Esophagus muscularis mucosa (tissue), 4 donors: ENCODE measurements at regions not wholly inside any gene's neighbourhood (a gene's known extent, or its start where the extent isn't known, plus 50 kb on each side); places are given as distances from the start of the nearest gene placed in this dataset.

Experiments used
- DNase-seq: peaks from one replicate; pipeline ENCODE4 v3.0.0-alpha.2; 2017; ENCODE audit errors: extremely low spot score
- H3K27ac ChIP-seq, 4 donors: fragments of 200-600 bp; sonication (generic); replicated peaks in 1 of 4; 1 replicate in 3 of 4; 2 replicates in 1 of 4; pipeline ENCODE4 v1.5.1; 2016 to 2019; ENCODE audit warnings: mild to moderate bottlenecking in 1 of 4
- H3K27me3 ChIP-seq, 4 donors: fragments of 200-600 bp; sonication (generic); one replicate each; pipeline versions ENCODE4 v1.5.1 to v1.6.0; 2016 to 2019
- H3K36me3 ChIP-seq, 4 donors: fragments of 200-600 bp; sonication (generic); one replicate each; pipeline ENCODE4 v1.5.1; 2016 to 2019
- H3K4me1 ChIP-seq, 4 donors: fragments of 200-600 bp; sonication (generic); one replicate each; pipeline ENCODE4 v1.5.1; 2016 to 2019
- H3K4me3 ChIP-seq, 4 donors: fragments of 200-600 bp; sonication (generic); 1 replicate in 2 of 4; 2 replicates in 2 of 4; pipeline ENCODE4 v1.5.1; 2016 to 2019; ENCODE audit warnings: mild to moderate bottlenecking in 4 of 4, moderate library complexity in 1 of 4
- H3K9me3 ChIP-seq, 4 donors: fragments of 200-600 bp; sonication (generic); 1 replicate in 3 of 4; 2 replicates in 1 of 4; pipeline ENCODE4 v1.5.1; 2016 to 2019
- EP300 ChIP-seq: sonication (generic); formaldehyde crosslinking; IDR thresholded peaks from one replicate; pipeline ENCODE4 v1.6.1; 2017; ENCODE audit warnings: antibody characterized with exemption
- POLR2A ChIP-seq: fragments of 450-650 bp; IDR thresholded peaks from one replicate; pipeline ENCODE4 v1.6.1; 2017; ENCODE audit warnings: antibody characterized with exemption, moderate library complexity, mild to moderate bottlenecking, low read depth
- POLR2AphosphoS5 ChIP-seq, 2 donors: sonication (generic); formaldehyde crosslinking; IDR thresholded peaks; one replicate each; pipeline ENCODE4 v1.6.1; 2017; ENCODE audit warnings: antibody characterized with exemption in 2 of 2
- WGBS: methylation state at CpG from one replicate; pipeline ENCODE4 v1.1.5; 2018; 5-methylcytosine and 5-hydroxymethylcytosine counted together
- intact Hi-C: fragments of 100-400 bp; cut with DNase I; formaldehyde crosslinking; loops from one replicate; pipeline ENCODE4 v1.15.1; 2023
- TF ChIP-seq, protein P1 (sequence below), 3 experiments: fragments of 200-600 bp in 2 of 3; fragments of 450-650 bp in 1 of 3; sonication (generic) in 2 of 3; IDR thresholded peaks; one replicate each; pipeline ENCODE4 v1.5.1; 2017 to 2019; ENCODE audit warnings: antibody characterized with exemption in 3 of 3, mild to moderate bottlenecking in 2 of 3, moderate library complexity in 1 of 3

DNA sequence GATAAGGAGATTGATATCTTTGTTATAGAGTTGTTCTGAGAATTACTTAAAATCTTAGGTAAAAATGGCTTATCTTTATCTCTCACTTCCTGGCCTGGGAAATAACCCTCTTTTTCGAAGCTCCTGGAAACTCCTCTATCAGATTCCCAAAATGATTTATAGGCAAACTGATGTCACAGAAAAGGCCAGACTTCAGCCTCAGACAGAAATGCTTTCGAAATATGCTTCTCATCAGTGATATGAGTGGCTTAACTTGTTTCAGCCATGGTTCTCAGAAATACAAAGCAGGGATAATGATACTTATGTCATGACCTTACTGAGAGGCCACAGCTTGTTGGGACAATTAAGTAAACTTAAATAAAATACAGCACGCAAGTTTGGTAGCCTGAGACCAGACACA, 85.3 kb upstream of the HS3ST1 start:
- Histone ChIP-seq H3K36me3 (no peaks in the 10 kb centered on the region), H3K27me3 (no peaks in the 10 kb centered on the region), H3K27ac (no peak overlapping the region), H3K9me3 (no peaks in the 10 kb centered on the region), H3K4me3 (no peak overlapping the region), H3K4me1 (no peaks in the 10 kb centered on the region)
- intact Hi-C loops = no loop called here
- no peak for DNase-seq
- 87% methylated on average over 3 of the region's 3 CpGs for WGBS
- TF ChIP-seq, protein P1, sequence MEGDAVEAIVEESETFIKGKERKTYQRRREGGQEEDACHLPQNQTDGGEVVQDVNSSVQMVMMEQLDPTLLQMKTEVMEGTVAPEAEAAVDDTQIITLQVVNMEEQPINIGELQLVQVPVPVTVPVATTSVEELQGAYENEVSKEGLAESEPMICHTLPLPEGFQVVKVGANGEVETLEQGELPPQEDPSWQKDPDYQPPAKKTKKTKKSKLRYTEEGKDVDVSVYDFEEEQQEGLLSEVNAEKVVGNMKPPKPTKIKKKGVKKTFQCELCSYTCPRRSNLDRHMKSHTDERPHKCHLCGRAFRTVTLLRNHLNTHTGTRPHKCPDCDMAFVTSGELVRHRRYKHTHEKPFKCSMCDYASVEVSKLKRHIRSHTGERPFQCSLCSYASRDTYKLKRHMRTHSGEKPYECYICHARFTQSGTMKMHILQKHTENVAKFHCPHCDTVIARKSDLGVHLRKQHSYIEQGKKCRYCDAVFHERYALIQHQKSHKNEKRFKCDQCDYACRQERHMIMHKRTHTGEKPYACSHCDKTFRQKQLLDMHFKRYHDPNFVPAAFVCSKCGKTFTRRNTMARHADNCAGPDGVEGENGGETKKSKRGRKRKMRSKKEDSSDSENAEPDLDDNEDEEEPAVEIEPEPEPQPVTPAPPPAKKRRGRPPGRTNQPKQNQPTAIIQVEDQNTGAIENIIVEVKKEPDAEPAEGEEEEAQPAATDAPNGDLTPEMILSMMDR (IDR thresholded peaks at IDR 0.05) = no peak
- no peak for TF ChIP-seq EP300
- TF ChIP-seq POLR2A = no peak
- TF ChIP-seq POLR2AphosphoS5 (IDR thresholded peaks at IDR 0.05) = no peak

DNA sequence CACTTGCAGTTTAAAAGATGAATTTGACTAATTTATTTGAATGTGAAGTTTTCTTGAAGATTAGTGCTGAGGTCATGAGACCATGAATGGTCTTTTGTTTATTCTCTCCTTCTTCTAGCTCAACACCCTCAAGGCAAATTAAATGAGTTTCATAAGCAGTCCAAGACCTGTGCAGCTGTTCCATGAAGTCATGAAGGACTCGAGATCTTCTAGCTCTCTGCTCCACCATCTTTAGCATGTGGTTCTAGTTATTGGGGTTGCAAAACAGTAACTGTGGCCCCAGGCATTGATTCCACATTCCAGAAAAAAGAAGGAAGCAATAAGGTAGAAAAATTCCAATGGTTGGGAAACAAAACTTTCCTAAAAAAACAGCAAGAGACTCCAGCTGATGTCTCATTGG, 84.2 kb upstream of the HS3ST1 start:
- Histone ChIP-seq H3K9me3 (no peaks in the 10 kb centered on the region), H3K27ac (no peak overlapping the region), H3K4me3 (no peak overlapping the region), H3K36me3 (no peaks in the 10 kb centered on the region), H3K4me1 (no peaks in the 10 kb centered on the region), H3K27me3 (no peaks in the 10 kb centered on the region)
- DNase-seq = no peak
- intact Hi-C loops = no loop called here
- WGBS = 56% methylated on average over 1 of the region's 1 CpG
- TF ChIP-seq, protein P1 (IDR thresholded peaks at IDR 0.05) = no peak
- TF ChIP-seq POLR2AphosphoS5 (IDR thresholded peaks at IDR 0.05) (no peak), POLR2A (no peak)

DNA sequence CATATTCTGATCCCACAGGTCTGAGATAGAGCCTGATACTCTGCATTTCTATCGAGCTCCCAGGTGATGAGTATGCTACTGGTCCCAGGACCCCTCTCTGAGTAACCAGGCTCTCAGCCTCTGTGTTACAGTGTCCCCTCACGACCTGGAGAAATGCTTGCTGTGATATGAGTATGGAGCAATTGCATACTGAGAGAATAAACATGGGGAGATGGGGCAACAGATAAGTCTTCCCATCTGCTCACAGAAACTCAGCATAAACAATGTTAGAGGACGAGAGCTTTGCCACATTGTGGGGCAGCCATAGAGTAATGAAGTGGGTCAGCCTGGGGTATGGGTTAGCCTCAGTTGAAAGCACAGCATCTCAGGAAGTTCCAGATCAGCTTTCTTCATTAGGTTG, 82.6 kb upstream of the HS3ST1 start:
- Histone ChIP-seq H3K36me3 (no peaks in the 10 kb centered on the region), H3K27me3 (no peaks in the 10 kb centered on the region), H3K27ac (no peak overlapping the region), H3K9me3 (no peaks in the 10 kb centered on the region), H3K4me3 (no peak overlapping the region), H3K4me1 (no peaks in the 10 kb centered on the region)
- intact Hi-C loops = no loop called here
- WGBS = 87% methylated on average over 3 of the region's 3 CpGs
- TF ChIP-seq POLR2AphosphoS5 (IDR thresholded peaks at IDR 0.05) (no peak), EP300 (no peak), POLR2A (no peak)
- TF ChIP-seq, protein P1 (IDR thresholded peaks at IDR 0.05) = no peak
- DNase-seq = no peak

DNA sequence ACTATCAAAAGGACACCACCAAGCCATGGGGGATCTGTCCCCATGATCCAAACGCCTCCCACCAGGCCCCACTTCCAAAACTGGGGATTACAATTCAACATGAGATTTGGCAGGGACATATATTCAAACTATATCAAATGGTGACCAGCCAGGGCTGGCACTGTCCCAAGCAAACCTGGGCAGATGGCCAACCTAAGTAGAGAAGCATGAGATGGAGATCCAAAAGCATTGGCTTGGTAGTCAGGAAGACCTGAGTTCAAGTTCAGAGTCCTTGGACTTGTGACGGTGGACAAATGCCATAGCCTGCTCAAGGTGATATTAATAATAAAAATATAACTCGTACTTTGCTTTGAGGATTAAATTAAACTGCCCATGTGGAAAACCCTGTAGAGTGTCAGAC, 79.2 kb upstream of the HS3ST1 start:
- intact Hi-C loops = no loop called here
- no peak for DNase-seq
- Histone ChIP-seq H3K4me1 (peaks cover 0 to 4% (median 1%) of the 10 kb centered on the region in 4 donors), H3K4me3 (no peak overlapping the region), H3K9me3 (no peaks in the 10 kb centered on the region), H3K36me3 (no peaks in the 10 kb centered on the region), H3K27me3 (no peaks in the 10 kb centered on the region), H3K27ac (no peak overlapping the region)
- TF ChIP-seq, protein P1 (IDR thresholded peaks at IDR 0.05) = no peak
- no peak for TF ChIP-seq POLR2AphosphoS5 (IDR thresholded peaks at IDR 0.05)
- no peak for TF ChIP-seq EP300
- TF ChIP-seq POLR2A = no peak
- 59% methylated on average over 3 of the region's 3 CpGs for WGBS

GRCh38 chr4:11506194-11506593, 77.5 kb upstream of the HS3ST1 start:
- Histone ChIP-seq H3K36me3 (no peaks in the 10 kb centered on the region), H3K9me3 (no peaks in the 10 kb centered on the region), H3K27ac (no peak overlapping the region), H3K4me1 (peaks cover 0 to 4% (median 1%) of the 10 kb centered on the region in 4 donors), H3K4me3 (no peak overlapping the region), H3K27me3 (no peaks in the 10 kb centered on the region)
- no peak for TF ChIP-seq EP300
- TF ChIP-seq POLR2A = no peak
- TF ChIP-seq, protein P1 (IDR thresholded peaks at IDR 0.05) = no peak
- TF ChIP-seq POLR2AphosphoS5 (IDR thresholded peaks at IDR 0.05) = no peak
- WGBS = 94% methylated on average over 4 of the region's 4 CpGs
- intact Hi-C loops = no loop called here
- no peak for DNase-seq
